Keratinocyte (primary cell): ENCODE measurements at regions not wholly inside any gene's neighbourhood (a gene's known extent, or its start where the extent isn't known, plus 50 kb on each side); places are given as distances from the start of the nearest gene placed in this dataset.

Source experiments
- DNase-seq: peaks from one replicate; pipeline ENCODE4 v3.0.0-alpha.2; 2011; ENCODE audit warnings: low read depth, missing footprints, low spot score
- FAIRE-seq: peaks from 2 replicates; lab custom pipeline; 2011; peaks lifted over from hg19 to GRCh38; lab: Jason Lieb, UNC
- H2AFZ ChIP-seq: 2 replicates; pipeline ENCODE4 v1.6.0; 2012; ENCODE audit warnings: low read length, control low read depth, inconsistent platforms; ENCODE audit not compliant: control insufficient read depth
- H3K27ac ChIP-seq: 2 replicates; pipeline ENCODE4 v1.5.1; 2011; ENCODE audit warnings: low read length; ENCODE audit not compliant: control insufficient read depth, insufficient read depth
- H3K27me3 ChIP-seq: 3 replicates; pipeline ENCODE4 v1.6.0; 2011; ENCODE audit warnings: low read length; ENCODE audit not compliant: control insufficient read depth, insufficient read depth; ENCODE audit errors: extremely low read depth
- H3K36me3 ChIP-seq, 2 experiments: 2 replicates in 1 of 2; 3 replicates in 1 of 2; pipeline ENCODE4 v1.5.1; 2011; ENCODE audit warnings: low read length in 2 of 2, mild to moderate bottlenecking in 1 of 2; ENCODE audit not compliant: control insufficient read depth in 2 of 2, insufficient read depth in 2 of 2; ENCODE audit errors: extremely low read depth in 1 of 2
- H3K4me1 ChIP-seq: 3 replicates; pipeline ENCODE4 v1.5.1; 2011; ENCODE audit warnings: low read length; ENCODE audit not compliant: control insufficient read depth, insufficient read depth; ENCODE audit errors: extremely low read depth
- H3K4me2 ChIP-seq: 3 replicates; pipeline ENCODE4 v1.6.0; 2011; ENCODE audit warnings: low read depth, low read length; ENCODE audit not compliant: control insufficient read depth, insufficient read depth; ENCODE audit errors: extremely low read depth
- H3K4me3 ChIP-seq, 3 experiments: fragments of 200-600 bp in 1 of 3; sonication (generic) in 1 of 3; 2 replicates in 2 of 3; 3 replicates in 1 of 3; pipeline ENCODE4 v1.5.1; 2011 to 2016; ENCODE audit warnings: low read length in 3 of 3, mild to moderate bottlenecking in 3 of 3, control low read depth in 2 of 3, inconsistent platforms in 1 of 3, low read depth in 1 of 3, mixed read lengths in 1 of 3, mixed run types in 1 of 3, moderate library complexity in 1 of 3; ENCODE audit not compliant: control insufficient read depth in 2 of 3, insufficient read depth in 2 of 3; ENCODE audit errors: extremely low read depth in 1 of 3
- H3K79me2 ChIP-seq: 2 replicates; pipeline ENCODE4 v1.6.0; 2012; ENCODE audit warnings: low read length; ENCODE audit not compliant: control insufficient read depth, insufficient read depth
- H3K9ac ChIP-seq: 3 replicates; pipeline ENCODE4 v1.6.0; 2011; ENCODE audit warnings: low read length; ENCODE audit not compliant: control insufficient read depth, insufficient read depth; ENCODE audit errors: extremely low read depth
- H3K9me1 ChIP-seq: 3 replicates; pipeline ENCODE4 v1.6.0; 2011; ENCODE audit warnings: low read length; ENCODE audit not compliant: control insufficient read depth, insufficient read depth; ENCODE audit errors: extremely low read depth
- H3K9me3 ChIP-seq: 2 replicates; pipeline ENCODE4 v1.5.1; 2012; ENCODE audit warnings: low read depth, low read length; ENCODE audit not compliant: control insufficient read depth
- H4K20me1 ChIP-seq: 3 replicates; pipeline ENCODE4 v1.6.0; 2011; ENCODE audit warnings: low read length; ENCODE audit not compliant: control insufficient read depth, insufficient read depth; ENCODE audit errors: extremely low read depth
- EZH2 ChIP-seq: IDR thresholded peaks from one replicate; pipeline ENCODE4 v1.6.1; 2012; ENCODE audit warnings: inconsistent platforms, mild to moderate bottlenecking, low read length, moderate library complexity
- dilution Hi-C: fragments of 300-500 bp; cut with MboI; formaldehyde crosslinking; loops from one replicate; pipeline ENCODE4 v1.7.0; 2020; ENCODE audit warnings: low sequenced_read_pairs; ENCODE audit not compliant: extremely low pct_ligation_motif_present
- TF ChIP-seq, protein P1 (sequence below), 3 experiments: IDR thresholded peaks in 1 of 3; conservative IDR thresholded peaks in 1 of 3; optimal IDR thresholded peaks in 1 of 3; 2 replicates in 2 of 3; 3 replicates in 1 of 3; pipeline versions ENCODE3 to v1.5.1; 2011; ENCODE audit warnings: low read length in 3 of 3, mild to moderate bottlenecking in 3 of 3, moderate library complexity in 2 of 3, control low read depth in 1 of 3, inconsistent platforms in 1 of 3; ENCODE audit not compliant: insufficient read depth in 2 of 3; ENCODE audit errors: extremely low read depth in 1 of 3

DNA sequence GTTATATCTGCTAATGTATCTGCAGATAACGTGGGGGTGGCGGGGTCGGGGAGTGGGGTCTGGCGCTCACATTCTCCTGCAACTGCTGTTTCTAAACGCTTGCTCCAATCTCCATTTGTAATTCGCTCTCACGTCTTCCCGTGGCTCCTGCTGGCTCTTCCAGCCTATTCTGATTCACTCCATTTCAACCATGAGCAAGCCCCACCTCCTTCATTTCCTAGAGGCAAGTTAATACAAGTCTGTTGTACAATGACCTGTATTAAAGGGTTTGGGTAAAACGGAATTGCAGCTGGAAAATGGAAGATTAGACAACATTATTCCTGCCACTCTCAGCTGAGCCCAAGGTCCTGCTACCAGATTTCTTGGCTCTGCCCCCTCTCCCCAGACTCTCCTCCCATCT lies 132.3 kb downstream of the CSNK2A3 start:
- Histone ChIP-seq H3K4me1 (peaks cover 12% of the 10 kb centered on the region), H3K9me3 (no peaks in the 10 kb centered on the region), H3K4me2 (peak overlapping the region; percentile 42), H2AFZ (no peak overlapping the region), H3K36me3 (no peaks in the 10 kb centered on the region), H3K4me3 (no peak overlapping the region), H3K27ac (no peak overlapping the region), H3K9me1 (no peaks in the 10 kb centered on the region), H3K79me2 (no peaks in the 10 kb centered on the region), H3K9ac (no peak overlapping the region), H4K20me1 (no peaks in the 10 kb centered on the region), H3K27me3 (no peaks in the 10 kb centered on the region)
- peak; percentile 73 for FAIRE-seq
- TF ChIP-seq, protein P1, sequence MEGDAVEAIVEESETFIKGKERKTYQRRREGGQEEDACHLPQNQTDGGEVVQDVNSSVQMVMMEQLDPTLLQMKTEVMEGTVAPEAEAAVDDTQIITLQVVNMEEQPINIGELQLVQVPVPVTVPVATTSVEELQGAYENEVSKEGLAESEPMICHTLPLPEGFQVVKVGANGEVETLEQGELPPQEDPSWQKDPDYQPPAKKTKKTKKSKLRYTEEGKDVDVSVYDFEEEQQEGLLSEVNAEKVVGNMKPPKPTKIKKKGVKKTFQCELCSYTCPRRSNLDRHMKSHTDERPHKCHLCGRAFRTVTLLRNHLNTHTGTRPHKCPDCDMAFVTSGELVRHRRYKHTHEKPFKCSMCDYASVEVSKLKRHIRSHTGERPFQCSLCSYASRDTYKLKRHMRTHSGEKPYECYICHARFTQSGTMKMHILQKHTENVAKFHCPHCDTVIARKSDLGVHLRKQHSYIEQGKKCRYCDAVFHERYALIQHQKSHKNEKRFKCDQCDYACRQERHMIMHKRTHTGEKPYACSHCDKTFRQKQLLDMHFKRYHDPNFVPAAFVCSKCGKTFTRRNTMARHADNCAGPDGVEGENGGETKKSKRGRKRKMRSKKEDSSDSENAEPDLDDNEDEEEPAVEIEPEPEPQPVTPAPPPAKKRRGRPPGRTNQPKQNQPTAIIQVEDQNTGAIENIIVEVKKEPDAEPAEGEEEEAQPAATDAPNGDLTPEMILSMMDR (optimal IDR thresholded peaks at IDR 0.05 in 1 of 3, IDR thresholded peaks at IDR 0.05 in 1 of 3, conservative IDR thresholded peaks at IDR 0.05 in 1 of 3; ENCODE audit: extremely low read depth in 1 of 3, insufficient read depth in 2 of 3, low read length in 3 of 3): no peak
- TF ChIP-seq EZH2: no peak
- DNase-seq: no peak
- dilution Hi-C loops: no loop called here

DNA sequence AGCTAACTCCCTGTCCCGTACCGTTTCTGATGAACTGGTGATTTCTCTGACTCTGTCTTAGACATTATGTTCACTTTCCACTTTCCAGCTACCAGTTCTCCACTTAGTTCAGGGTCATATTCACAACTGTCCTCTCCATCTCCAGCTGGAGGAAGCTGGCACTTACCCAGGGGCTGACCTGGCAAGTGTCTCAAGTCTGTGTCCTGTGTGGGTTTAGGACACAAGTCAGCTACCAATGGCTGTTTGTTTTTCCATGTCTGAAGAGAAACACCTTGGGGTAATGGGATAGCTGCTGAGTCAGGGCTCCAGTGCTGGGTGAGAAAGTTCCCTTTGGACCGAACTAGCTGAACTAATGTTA lies 134.4 kb downstream of the CSNK2A3 start:
- Histone ChIP-seq H3K27ac (no peak overlapping the region), H3K9ac (no peak overlapping the region), H3K79me2 (no peaks in the 10 kb centered on the region), H3K27me3 (peaks cover 5% of the 10 kb centered on the region), H3K9me3 (no peaks in the 10 kb centered on the region), H3K36me3 (no peaks in the 10 kb centered on the region), H3K4me1 (peaks cover 5% of the 10 kb centered on the region), H3K4me2 (no peak overlapping the region), H2AFZ (no peak overlapping the region), H3K9me1 (no peaks in the 10 kb centered on the region), H4K20me1 (no peaks in the 10 kb centered on the region), H3K4me3 (no peak overlapping the region)
- DNase-seq (no peak), FAIRE-seq (no peak)
- TF ChIP-seq EZH2: no peak
- TF ChIP-seq, protein P1 (optimal IDR thresholded peaks at IDR 0.05 in 1 of 3, IDR thresholded peaks at IDR 0.05 in 1 of 3, conservative IDR thresholded peaks at IDR 0.05 in 1 of 3; ENCODE audit: extremely low read depth in 1 of 3, insufficient read depth in 2 of 3, low read length in 3 of 3): no peak
- dilution Hi-C loops: no loop called here
